ENCODE measurements at regions not wholly inside any gene's neighbourhood (a gene's known extent, or its start where the extent isn't known, plus 50 kb on each side); places are given as distances from the start of the nearest gene placed in this dataset.

- DNase-seq = no peak
Measured at GRCh38 chr9:75691408-75691807, 199.1 kb upstream of the PCSK5 start.

- DNase-seq = no peak
Measured at GRCh38 chr9:75692309-75692708, 198.2 kb upstream of the PCSK5 start.

DNA sequence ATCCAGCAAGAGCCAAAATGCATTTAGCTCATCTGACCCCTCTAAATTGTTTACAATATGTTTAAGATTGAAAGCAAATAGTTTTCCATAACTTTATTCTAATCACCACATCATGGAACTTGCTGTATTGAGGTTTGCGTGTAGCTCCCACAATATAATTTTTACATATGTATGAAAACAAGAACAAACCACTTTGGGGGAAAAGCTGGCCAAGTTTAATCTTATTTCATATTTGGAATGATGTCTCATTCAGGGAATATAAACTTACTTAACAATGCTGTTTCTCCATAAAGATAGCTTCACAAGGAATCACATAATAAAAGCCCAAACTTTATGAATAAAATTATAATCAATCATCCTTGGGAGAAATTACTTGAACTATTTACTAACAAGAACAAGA is 194.6 kb upstream of the PCSK5 start:
- no peak for DNase-seq

- DNase-seq = no peak
Measured at GRCh38 chr9:75699017-75699416, 191.5 kb upstream of the PCSK5 start.

GRCh38 chr9:75699625-75700251 is 190.7 kb upstream of the PCSK5 start:
- no peak for DNase-seq

DNA sequence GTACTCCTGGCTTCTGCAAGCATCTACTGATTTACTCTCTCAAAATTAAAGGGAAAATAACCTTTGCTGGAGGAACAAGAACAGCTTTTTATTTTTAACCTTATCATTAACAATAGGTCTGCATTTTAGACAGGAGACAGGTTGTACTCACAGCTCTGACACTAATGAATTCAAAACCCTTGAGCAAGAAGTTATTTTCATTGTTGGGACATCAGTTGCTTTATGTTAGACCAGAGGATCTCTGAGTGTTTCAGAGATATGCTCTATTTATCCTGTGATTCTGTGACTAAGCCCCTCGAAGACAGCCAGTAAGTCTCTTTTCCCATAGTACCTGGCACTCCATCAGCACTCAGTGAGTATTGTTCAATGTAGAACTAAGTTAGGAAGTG is 190.2 kb upstream of the PCSK5 start:
- no peak for DNase-seq

- no peak for DNase-seq
Measured at GRCh38 chr9:75707191-75707590, 183.3 kb upstream of the PCSK5 start.

- no peak for DNase-seq
Measured at GRCh38 chr9:75709698-75710097, 180.8 kb upstream of the PCSK5 start.

DNA sequence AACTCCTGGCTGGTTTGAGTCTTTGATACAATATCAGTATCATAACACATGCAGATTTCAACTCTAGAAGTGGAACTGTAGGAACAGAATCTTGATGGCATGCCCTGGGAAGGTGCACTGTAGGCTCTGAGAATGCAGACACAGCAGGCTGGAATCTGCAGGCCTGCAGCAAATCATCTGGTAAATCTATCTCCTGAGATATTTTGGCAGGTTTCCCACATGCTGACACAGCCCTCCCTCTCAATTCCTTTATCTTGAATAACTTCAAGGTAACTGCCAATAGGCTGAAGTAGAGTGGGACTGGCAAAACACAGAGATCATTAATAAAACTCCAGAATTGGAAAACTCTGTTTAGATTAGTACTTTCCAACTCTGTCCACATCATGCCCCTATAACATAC is 177.8 kb upstream of the PCSK5 start:
- no peak for DNase-seq

- DNase-seq = no peak
Measured at GRCh38 chr9:75713335-75713734, 177.1 kb upstream of the PCSK5 start.

GRCh38 chr9:75715360-75715759 is 175.1 kb upstream of the PCSK5 start:
- no peak for DNase-seq

- DNase-seq = no peak
Measured at GRCh38 chr9:75718677-75719076, 171.8 kb upstream of the PCSK5 start.

- DNase-seq = no peak
Measured at GRCh38 chr9:75728391-75728790, 162.1 kb upstream of the PCSK5 start.

- DNase-seq = no peak
Measured at GRCh38 chr9:75734802-75735201, 155.7 kb upstream of the PCSK5 start.

DNA sequence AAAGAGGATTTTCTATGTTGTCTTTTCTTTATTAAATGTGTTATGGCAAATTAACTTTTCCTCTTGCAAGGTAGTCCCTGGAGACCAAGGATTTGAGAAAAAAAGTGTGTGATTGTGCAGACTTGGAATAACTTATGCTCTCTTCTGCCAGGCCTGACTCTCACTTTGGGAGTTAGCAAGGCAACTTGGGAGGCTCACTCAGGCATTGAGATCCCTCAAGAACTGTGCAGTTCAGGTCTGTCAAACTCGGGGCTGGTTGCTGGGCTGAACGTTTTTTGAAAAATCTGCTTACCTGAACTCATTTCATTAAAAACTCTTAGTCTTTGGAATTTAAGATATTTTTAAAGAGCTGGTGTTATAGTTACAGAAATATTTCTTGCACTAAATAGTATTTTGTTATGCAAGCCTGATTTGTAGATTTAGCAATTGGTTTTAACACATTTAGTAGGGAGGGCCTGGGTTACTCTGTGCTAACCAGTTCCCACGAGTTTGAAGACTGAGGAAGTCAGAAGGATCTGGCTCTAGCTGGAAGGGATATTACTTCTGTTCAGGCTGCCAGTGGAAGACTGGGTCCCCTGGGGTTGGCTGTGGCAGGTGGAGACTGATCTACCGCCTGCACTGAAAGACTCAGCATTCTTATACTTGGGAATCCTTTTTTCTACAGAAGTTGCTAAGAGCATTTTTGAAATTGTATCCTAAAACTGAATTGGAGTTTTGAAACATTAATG is 150.4 kb upstream of the PCSK5 start:
- DNase-seq = no peak

DNA sequence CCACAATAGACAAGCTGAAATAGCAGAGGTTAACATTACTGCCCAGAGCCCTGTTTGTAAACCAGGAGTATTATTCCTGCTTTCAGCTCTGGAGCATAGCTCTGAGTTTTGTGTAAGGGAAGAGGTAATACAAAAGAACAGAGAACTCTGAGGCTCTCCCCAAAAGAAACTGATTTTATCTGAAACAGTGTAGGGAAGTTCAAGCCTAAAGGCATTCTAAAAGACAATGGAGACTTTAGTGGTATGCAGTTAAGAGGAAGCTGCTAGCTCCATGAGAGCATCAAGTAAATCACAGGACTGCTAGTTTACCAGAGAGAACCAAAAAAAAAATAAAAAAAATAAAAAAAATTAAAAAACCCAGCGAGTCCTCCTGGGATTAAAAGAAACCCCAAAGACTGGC is 146.6 kb upstream of the PCSK5 start:
- no peak for DNase-seq

DNA sequence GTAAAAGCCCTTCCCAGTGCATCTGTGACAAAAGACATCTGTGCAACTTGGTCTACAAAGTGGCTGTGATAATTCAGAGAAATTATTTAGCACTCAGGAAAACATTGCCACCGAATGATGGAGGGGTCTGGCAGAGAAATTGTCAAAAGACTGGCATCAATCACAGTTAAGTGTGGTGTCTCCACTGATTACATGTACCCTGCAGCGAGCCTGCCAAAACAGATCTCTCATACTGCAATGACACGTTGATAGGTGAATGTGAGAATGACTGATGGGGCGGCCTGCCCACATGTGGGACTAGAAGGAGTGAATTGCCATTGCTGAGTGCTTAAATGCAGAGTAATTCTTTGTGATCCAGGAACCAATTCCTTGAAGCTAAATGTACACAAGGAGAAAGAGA is 136.4 kb upstream of the PCSK5 start:
- no peak for DNase-seq

GRCh38 chr9:75775166-75775565 is 115.3 kb upstream of the PCSK5 start:
- no peak for DNase-seq

DNA sequence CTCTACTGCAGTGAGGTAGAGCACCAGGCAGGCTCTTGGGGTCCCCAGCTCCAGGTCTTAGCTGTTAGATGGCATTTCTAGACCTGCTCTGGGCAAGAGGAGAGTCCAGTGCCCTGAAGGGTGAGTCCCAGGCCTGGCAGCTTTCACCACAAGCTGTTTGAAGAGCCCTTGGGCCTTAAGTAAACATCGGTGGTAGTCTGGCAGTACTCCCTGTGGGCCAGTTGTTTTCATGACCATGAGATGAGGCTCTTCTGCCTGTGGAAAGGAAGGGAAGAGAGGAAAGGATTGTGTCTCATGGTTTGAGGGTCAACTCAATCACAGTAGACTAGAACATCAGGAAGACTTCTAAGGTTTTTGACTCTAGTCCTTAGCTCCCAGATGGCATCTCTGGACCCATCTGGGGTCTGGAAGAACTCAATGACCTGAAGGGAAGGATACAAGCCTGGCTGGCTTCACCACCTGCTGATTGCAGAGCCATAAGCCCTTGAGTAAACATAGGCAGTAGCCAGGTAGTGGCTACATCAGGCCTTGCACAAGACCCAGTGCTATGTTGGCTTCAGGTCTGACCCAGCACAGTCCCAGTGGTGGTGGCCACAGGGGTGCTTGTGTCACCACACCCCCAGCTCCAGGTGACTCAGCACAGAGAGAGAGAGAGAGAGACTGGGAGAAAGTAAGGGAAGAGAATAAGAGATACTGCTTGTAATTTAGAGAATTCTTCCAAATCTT is 114.3 kb upstream of the PCSK5 start:
- DNase-seq = no peak

GRCh38 chr9:75780185-75780584 is 110.3 kb upstream of the PCSK5 start:
- DNase-seq = no peak

DNA sequence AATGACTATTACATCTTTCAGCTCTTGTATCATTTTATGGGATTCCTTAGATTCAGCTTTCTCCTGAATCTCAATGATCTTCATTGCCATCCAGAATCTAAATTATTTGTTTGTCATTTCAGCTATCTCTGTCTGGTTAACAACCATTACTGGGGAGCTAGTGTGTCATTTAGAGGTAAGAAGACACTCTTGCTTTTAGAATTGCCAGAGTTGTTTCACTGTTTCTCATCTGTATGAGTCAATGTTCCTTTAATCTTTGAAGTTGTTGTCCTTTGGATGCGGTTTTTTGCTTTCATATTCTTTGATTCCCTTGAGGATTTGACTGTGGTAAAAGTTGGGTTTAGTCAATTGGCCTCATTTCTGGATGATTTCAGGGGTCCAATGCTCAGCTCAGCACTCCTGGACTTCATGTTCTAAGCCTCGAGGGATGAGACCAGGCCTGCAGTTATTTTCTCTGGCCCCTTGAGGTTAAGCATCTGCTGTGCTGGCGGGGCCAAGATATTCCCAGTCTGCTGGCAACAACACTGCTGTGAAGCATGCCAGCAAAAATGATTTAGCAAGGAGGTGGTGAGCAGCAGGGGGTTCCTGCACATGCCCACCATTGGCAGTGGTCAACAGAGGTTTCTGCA is 102.4 kb upstream of the PCSK5 start:
- no peak for DNase-seq

DNA sequence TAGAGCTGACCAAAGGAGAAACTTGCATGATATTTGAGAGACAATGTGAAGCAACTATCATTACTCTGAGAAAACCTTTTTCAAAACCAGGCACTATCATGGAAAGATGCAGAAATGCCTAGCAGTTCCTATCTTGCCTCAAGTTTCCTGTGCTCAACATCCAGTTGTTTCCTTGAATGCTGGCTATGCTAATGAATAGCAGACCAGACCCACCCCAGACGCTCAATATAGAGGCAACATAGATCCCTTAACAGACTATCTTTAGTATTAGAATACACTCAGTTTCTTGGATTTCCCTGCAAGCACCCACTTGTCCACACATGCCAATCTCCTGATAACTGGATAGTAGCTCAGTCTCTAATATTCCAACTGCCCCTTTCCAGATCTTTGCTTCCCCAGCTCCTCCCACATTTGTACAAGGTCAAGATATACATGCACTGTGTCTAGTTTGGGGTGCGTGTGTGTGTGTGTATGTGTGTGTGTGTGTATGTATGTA is 93.3 kb upstream of the PCSK5 start:
- DNase-seq = no peak

DNA sequence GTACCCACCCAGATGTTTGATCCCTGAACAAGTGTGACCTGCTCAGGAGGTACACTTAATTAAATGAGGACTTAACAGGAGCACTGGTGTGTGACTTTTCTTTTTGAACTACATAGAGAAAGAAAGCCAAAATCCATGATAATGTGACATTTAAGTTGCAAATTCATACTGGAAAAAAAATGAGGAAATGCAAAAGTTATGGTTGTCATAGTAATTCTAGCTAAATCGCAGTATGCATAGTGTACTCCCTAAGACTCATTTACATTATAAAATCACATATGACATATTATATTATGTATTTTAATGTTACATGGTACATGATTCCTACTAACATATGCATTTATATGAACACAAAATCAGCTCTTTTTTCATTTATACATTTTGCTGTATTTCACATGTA is 92.0 kb upstream of the PCSK5 start:
- DNase-seq = no peak

GRCh38 chr9:75803130-75803529 is 87.3 kb upstream of the PCSK5 start:
- DNase-seq = no peak
